GM12878 (cell line): ENCODE measurements at regions not wholly inside any gene's neighbourhood (a gene's known extent, or its start where the extent isn't known, plus 50 kb on each side); places are given as distances from the start of the nearest gene placed in this dataset.

ENCODE experiments used
- ATAC-seq: fragments of 200-7000 bp; cut with Tn5 transposase; 3 replicates; pipeline ENCODE4 v1.9.1; 2020; ENCODE audit warnings: mild to moderate bottlenecking, moderate library complexity
- BruUV-seq: library from RNA; stranded (reverse); fragments of 400-500 nt; replicated peaks from 2 replicates; lab custom pipeline; 2021; lab: Mats Ljungman, UMichigan
- CTCF ChIA-PET: fragments of 300-600 bp; sonication (Branson Sonifier 250); formaldehyde crosslinking; extraction: SDS; loops from one replicate; lab custom pipeline; 2021; ENCODE audit warnings: inconsistent platforms; lab: Yijun Ruan, JAX
- POLR2A ChIA-PET: fragments of 350-600 bp; formaldehyde crosslinking; extraction: SDS; loops from one replicate; lab custom pipeline; 2021; ENCODE audit warnings: inconsistent platforms; lab: Charles Lee
- RAD21 ChIA-PET: fragments of 300-600 bp; sonication (Branson Sonifier 250); formaldehyde crosslinking; loops from one replicate; lab custom pipeline; 2023; ENCODE audit warnings: antibody characterized with exemption; ENCODE audit not compliant: unreplicated experiment; lab: Charles Lee
- SMC1A ChIA-PET: fragments of 300-600 bp; sonication (Branson Sonifier 250); formaldehyde crosslinking; loops from one replicate; lab custom pipeline; 2023; ENCODE audit not compliant: unreplicated experiment, uncharacterized antibody; lab: Charles Lee
- DNase-seq: peaks from one replicate; pipeline ENCODE4 v3.0.0-alpha.2; 2011; ENCODE audit warnings: low read depth, low spot score
- FAIRE-seq: peaks from 3 replicates; lab custom pipeline; 2011; peaks lifted over from hg19 to GRCh38; lab: Jason Lieb, UNC
- H2AFZ ChIP-seq: 2 replicates; pipeline ENCODE4 v1.6.0; 2011; ENCODE audit warnings: low read depth, low read length, control low read depth; ENCODE audit not compliant: control insufficient read depth
- H3K27ac ChIP-seq: 2 replicates; pipeline ENCODE4 v1.5.1; 2011; ENCODE audit warnings: control low read depth; ENCODE audit not compliant: control insufficient read depth, insufficient read depth
- H3K27me3 ChIP-seq, 2 experiments: replicated peaks in 1 of 2; 2 replicates each; pipeline versions ENCODE4 v1.6.0 to v1.6.1; 2011; ENCODE audit warnings: low read length in 1 of 2; ENCODE audit not compliant: control insufficient read depth in 2 of 2, insufficient read depth in 2 of 2
- H3K36me3 ChIP-seq, 2 experiments: 2 replicates each; pipeline ENCODE4 v1.5.1; 2011; ENCODE audit warnings: low read length in 1 of 2; ENCODE audit not compliant: control insufficient read depth in 2 of 2, insufficient read depth in 2 of 2
- H3K4me1 ChIP-seq: 2 replicates; pipeline ENCODE4 v1.6.1; 2011; ENCODE audit warnings: mild to moderate bottlenecking, low read length, moderate library complexity, mixed read lengths; ENCODE audit not compliant: control insufficient read depth, insufficient read depth
- H3K4me2 ChIP-seq: 2 replicates; pipeline ENCODE4 v1.6.0; 2011; ENCODE audit warnings: control low read depth; ENCODE audit not compliant: control insufficient read depth, insufficient read depth
- H3K4me3 ChIP-seq: fragments of 200-600 bp; sonication (generic); 2 replicates; pipeline ENCODE4 v1.5.1; 2016
- H3K79me2 ChIP-seq: 2 replicates; pipeline ENCODE4 v1.6.0; 2011; ENCODE audit warnings: low read length; ENCODE audit not compliant: control insufficient read depth, insufficient read depth
- H3K9ac ChIP-seq: 2 replicates; pipeline ENCODE4 v1.8.0; 2011; ENCODE audit warnings: low read length, control low read depth, mixed read lengths; ENCODE audit not compliant: control insufficient read depth, insufficient read depth
- H3K9me3 ChIP-seq: replicated peaks from 3 replicates; pipeline ENCODE4 v1.5.1; 2011; ENCODE audit warnings: mild to moderate bottlenecking, low read length; ENCODE audit not compliant: control insufficient read depth, insufficient read depth
- H4K20me1 ChIP-seq: 2 replicates; pipeline ENCODE4 v1.6.0; 2011; ENCODE audit not compliant: control insufficient read depth, insufficient read depth
- ATF7 ChIP-seq: fragments of 450-650 bp; IDR thresholded peaks from 2 replicates; pipeline ENCODE4 v1.6.1; 2016; ENCODE audit warnings: low read depth, mild to moderate bottlenecking
- GABPA ChIP-seq: IDR thresholded peaks from 2 replicates; pipeline ENCODE4 v1.6.1; 2014; ENCODE audit warnings: antibody characterized with exemption, low read depth, mild to moderate bottlenecking, inconsistent platforms
- KAT2A ChIP-seq: conservative IDR thresholded peaks from 2 replicates; pipeline ENCODE4 v1.6.1; 2011; ENCODE audit warnings: low read depth, low read length; ENCODE audit not compliant: control insufficient read depth
- LARP7 ChIP-seq: fragments of 450-650 bp; IDR thresholded peaks from 2 replicates; pipeline ENCODE4 v1.6.1; 2017; ENCODE audit warnings: mild to moderate bottlenecking
- MEF2A ChIP-seq: IDR thresholded peaks from 2 replicates; pipeline ENCODE4 v1.6.1; 2011; ENCODE audit warnings: low read depth, mild to moderate bottlenecking, low read length, moderate library complexity; ENCODE audit not compliant: insufficient read depth
- MXI1 ChIP-seq: fragments of 150-350 bp; IDR thresholded peaks from 2 replicates; pipeline ENCODE4 v1.6.1; 2011; ENCODE audit warnings: low read depth, mild to moderate bottlenecking, inconsistent platforms, low read length, improper control_type of control experiment
- NFIC ChIP-seq: IDR thresholded peaks from 2 replicates; pipeline ENCODE4 v1.6.1; 2012; ENCODE audit warnings: low read depth, mild to moderate bottlenecking, inconsistent platforms, low read length, moderate library complexity
- RELA ChIP-seq: fragments of 450-650 bp; IDR thresholded peaks from 2 replicates; pipeline ENCODE4 v1.8.0; 2014; ENCODE audit warnings: borderline replicate concordance; ENCODE audit not compliant: partially characterized antibody
- RUNX3 ChIP-seq: IDR thresholded peaks from 2 replicates; pipeline ENCODE4 v1.6.1; 2012; ENCODE audit warnings: low read length, inconsistent platforms
- SIX5 ChIP-seq: IDR thresholded peaks from 2 replicates; pipeline ENCODE4 v1.6.1; 2011; ENCODE audit warnings: mild to moderate bottlenecking, low read depth, low read length, moderate library complexity; ENCODE audit not compliant: severe bottlenecking
- SMAD5 ChIP-seq: IDR thresholded peaks from 2 replicates; pipeline ENCODE4 v1.6.1; 2016; ENCODE audit warnings: antibody characterized with exemption, low read depth
- ZNF217 ChIP-seq: fragments of 450-650 bp; IDR thresholded peaks from 2 replicates; pipeline ENCODE4 v1.6.1; 2017; ENCODE audit warnings: antibody characterized with exemption, mild to moderate bottlenecking
- ZNF24 ChIP-seq: fragments of 450-650 bp; IDR thresholded peaks from 2 replicates; pipeline ENCODE4 v1.6.1; 2017; ENCODE audit warnings: antibody characterized with exemption, mild to moderate bottlenecking
- WGBS: methylation state at CpG from one replicate; pipeline ENCODE4 v1.1.6; 2016; ENCODE audit warnings: low lambda C conversion rate; ENCODE audit not compliant: insufficient replicate concordance, insufficient coverage; ENCODE audit errors: missing lambda C conversion rate; 5-methylcytosine and 5-hydroxymethylcytosine counted together
- in situ Hi-C: fragments of 300-500 bp; cut with MboI; formaldehyde crosslinking; loops from 9 replicates; pipeline ENCODE4 v1.14.3; 2018; ENCODE audit warnings: mixed read lengths
- intact Hi-C: fragments of 100-400 bp; cut with micrococcal nuclease; formaldehyde crosslinking; loops from one replicate; pipeline ENCODE4 v1.14.2; 2022; ENCODE audit not compliant: unreplicated experiment
- TF ChIP-seq, protein P1 (sequence below): fragments of 150-350 bp; IDR thresholded peaks from 2 replicates; pipeline ENCODE4 v1.6.1; 2016; ENCODE audit warnings: low read depth, low read length
- TF ChIP-seq, protein P2 (sequence below): fragments of 450-650 bp; formaldehyde crosslinking; IDR thresholded peaks from 2 replicates; pipeline ENCODE4 v1.4.0; 2020; ENCODE audit warnings: mild to moderate bottlenecking, moderate library complexity
- TF ChIP-seq, protein P3 (sequence below): fragments of 450-650 bp; IDR thresholded peaks from 2 replicates; pipeline ENCODE4 v1.6.1; 2017; ENCODE audit warnings: low read depth, mild to moderate bottlenecking, moderate library complexity

DNA sequence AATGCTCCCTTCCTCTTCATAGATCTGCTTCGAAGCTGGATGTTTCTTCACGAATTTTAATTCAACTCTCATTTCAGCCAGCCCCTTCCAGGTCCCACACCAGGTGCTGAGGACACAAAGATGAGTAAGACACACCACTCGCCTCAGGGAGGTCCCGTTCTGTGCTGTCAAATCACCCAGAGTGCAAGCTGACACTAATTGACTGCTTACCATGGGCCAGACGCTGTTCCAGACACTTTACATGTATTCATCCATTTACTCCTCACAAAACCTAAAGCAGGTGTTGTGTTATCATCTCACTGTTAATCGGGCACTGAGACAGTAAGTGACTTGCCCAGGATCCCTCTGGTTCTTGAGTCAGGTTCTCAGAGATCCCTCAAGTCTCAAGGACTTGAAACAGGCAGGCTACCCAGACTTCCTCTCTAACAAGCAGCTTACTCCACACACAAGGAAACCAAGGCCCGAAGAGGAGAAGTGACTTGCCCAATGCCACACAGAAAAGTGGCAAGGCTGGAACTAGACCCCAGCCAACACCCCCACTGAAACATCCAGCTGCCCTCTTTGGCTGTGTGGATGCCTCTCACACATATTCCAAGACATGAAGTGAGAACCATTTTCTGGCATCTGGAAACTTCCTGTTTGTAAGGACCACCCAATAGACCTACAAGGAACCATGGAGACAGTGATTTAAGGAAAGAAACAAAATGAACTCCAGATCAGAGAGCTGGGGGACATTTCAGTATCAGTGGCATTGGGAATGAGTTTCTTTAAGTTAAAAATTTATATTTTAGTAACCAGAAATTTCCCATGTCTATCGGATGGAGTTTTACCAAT lies 174.5 kb downstream of the CDC5L start:
- Histone ChIP-seq H3K4me1 (peaks cover 6% of the 10 kb centered on the region; the same call in 1 of the 2 replicates), H3K9me3 (no peaks in the 10 kb centered on the region), H2AFZ (no peak overlapping the region), H3K79me2 (no peaks in the 10 kb centered on the region), H3K27me3 (peaks cover 1 to 5% of the 10 kb centered on the region in 2 experiments; a peak in 2 of 4 replicates), H3K36me3 (no peaks in the 10 kb centered on the region), H4K20me1 (no peaks in the 10 kb centered on the region; the same call in 1 of the 2 replicates), H3K4me3 (no peak overlapping the region), H3K27ac (no peak overlapping the region), H3K9ac (no peak overlapping the region), H3K4me2 (no peak overlapping the region)
- SMC1A ChIA-PET = interaction anchor here (1.0 kb wide), 1 partner anchor 30 kb away, joined by 3 read pairs; no protein-coding TSS in a partner anchor
- RAD21 ChIA-PET = interaction anchor here (0.7 kb wide), 1 partner anchor 86 kb away, joined by 3 read pairs; no protein-coding TSS in a partner anchor
- no TSS peak for BruUV-seq
- FAIRE-seq (peak; percentile 7), ATAC-seq (no peak), DNase-seq (no peak)
- CTCF ChIA-PET = no interaction called here
- in situ Hi-C loops = no loop called here
- WGBS = 22% methylated on average over 8 of the region's 8 CpGs
- intact Hi-C loops = no loop called here
- POLR2A ChIA-PET = no interaction called here
- TF ChIP-seq RELA (no peak), RUNX3 (no peak), MXI1 (no peak), MEF2A (no peak), LARP7 (no peak), NFIC (no peak), SMAD5 (no peak), KAT2A (no peak), ZNF217 (no peak), GABPA (no peak), ZNF24 (no peak), ATF7 (no peak), SIX5 (no peak)
- TF ChIP-seq, protein P1, sequence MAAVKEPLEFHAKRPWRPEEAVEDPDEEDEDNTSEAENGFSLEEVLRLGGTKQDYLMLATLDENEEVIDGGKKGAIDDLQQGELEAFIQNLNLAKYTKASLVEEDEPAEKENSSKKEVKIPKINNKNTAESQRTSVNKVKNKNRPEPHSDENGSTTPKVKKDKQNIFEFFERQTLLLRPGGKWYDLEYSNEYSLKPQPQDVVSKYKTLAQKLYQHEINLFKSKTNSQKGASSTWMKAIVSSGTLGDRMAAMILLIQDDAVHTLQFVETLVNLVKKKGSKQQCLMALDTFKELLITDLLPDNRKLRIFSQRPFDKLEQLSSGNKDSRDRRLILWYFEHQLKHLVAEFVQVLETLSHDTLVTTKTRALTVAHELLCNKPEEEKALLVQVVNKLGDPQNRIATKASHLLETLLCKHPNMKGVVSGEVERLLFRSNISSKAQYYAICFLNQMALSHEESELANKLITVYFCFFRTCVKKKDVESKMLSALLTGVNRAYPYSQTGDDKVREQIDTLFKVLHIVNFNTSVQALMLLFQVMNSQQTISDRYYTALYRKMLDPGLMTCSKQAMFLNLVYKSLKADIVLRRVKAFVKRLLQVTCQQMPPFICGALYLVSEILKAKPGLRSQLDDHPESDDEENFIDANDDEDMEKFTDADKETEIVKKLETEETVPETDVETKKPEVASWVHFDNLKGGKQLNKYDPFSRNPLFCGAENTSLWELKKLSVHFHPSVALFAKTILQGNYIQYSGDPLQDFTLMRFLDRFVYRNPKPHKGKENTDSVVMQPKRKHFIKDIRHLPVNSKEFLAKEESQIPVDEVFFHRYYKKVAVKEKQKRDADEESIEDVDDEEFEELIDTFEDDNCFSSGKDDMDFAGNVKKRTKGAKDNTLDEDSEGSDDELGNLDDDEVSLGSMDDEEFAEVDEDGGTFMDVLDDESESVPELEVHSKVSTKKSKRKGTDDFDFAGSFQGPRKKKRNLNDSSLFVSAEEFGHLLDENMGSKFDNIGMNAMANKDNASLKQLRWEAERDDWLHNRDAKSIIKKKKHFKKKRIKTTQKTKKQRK = no peak
- TF ChIP-seq, protein P2, sequence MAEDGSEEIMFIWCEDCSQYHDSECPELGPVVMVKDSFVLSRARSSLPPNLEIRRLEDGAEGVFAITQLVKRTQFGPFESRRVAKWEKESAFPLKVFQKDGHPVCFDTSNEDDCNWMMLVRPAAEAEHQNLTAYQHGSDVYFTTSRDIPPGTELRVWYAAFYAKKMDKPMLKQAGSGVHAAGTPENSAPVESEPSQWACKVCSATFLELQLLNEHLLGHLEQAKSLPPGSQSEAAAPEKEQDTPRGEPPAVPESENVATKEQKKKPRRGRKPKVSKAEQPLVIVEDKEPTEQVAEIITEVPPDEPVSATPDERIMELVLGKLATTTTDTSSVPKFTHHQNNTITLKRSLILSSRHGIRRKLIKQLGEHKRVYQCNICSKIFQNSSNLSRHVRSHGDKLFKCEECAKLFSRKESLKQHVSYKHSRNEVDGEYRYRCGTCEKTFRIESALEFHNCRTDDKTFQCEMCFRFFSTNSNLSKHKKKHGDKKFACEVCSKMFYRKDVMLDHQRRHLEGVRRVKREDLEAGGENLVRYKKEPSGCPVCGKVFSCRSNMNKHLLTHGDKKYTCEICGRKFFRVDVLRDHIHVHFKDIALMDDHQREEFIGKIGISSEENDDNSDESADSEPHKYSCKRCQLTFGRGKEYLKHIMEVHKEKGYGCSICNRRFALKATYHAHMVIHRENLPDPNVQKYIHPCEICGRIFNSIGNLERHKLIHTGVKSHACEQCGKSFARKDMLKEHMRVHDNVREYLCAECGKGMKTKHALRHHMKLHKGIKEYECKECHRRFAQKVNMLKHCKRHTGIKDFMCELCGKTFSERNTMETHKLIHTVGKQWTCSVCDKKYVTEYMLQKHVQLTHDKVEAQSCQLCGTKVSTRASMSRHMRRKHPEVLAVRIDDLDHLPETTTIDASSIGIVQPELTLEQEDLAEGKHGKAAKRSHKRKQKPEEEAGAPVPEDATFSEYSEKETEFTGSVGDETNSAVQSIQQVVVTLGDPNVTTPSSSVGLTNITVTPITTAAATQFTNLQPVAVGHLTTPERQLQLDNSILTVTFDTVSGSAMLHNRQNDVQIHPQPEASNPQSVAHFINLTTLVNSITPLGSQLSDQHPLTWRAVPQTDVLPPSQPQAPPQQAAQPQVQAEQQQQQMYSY (CRISPR knock-in tag) = no peak
- TF ChIP-seq, protein P3, sequence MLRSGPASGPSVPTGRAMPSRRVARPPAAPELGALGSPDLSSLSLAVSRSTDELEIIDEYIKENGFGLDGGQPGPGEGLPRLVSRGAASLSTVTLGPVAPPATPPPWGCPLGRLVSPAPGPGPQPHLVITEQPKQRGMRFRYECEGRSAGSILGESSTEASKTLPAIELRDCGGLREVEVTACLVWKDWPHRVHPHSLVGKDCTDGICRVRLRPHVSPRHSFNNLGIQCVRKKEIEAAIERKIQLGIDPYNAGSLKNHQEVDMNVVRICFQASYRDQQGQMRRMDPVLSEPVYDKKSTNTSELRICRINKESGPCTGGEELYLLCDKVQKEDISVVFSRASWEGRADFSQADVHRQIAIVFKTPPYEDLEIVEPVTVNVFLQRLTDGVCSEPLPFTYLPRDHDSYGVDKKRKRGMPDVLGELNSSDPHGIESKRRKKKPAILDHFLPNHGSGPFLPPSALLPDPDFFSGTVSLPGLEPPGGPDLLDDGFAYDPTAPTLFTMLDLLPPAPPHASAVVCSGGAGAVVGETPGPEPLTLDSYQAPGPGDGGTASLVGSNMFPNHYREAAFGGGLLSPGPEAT = no peak
